ENCODE measurements at regions not wholly inside any gene's neighbourhood (a gene's known extent, or its start where the extent isn't known, plus 50 kb on each side); places are given as distances from the start of the nearest gene placed in this dataset.

DNA sequence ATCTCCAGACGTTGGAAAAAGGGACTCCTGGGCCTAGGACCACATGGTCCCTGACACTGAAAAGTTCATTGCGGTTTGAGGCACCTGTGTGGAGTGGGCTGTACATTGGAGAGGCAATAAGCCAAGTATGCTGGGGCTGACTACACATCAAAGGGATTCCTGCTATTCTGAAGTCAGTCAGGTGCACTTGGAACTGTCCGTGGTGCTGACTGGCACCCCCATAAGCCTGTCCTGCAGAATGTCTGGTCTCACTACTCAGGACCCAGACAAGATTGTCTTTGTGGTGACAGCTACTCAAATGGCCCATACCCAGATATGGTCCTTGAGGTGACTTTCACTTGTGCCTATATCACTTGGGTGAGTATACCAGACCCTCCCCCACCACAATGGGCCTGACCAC is 150.6 kb downstream of the RWDD3 start (continued):
- no peak for TF ChIP-seq HOXA9 (CRISPR knock-in tag; IDR thresholded peaks at IDR 0.05; ENCODE audit: borderline replicate concordance)
- TF ChIP-seq ZNF678 (CRISPR knock-in tag; IDR thresholded peaks at IDR 0.05): no peak
- TF ChIP-seq ZNF143 (CRISPR knock-in tag; IDR thresholded peaks at IDR 0.05): no peak
- no peak for TF ChIP-seq YY1 (IDR thresholded peaks at IDR 0.05; ENCODE audit: insufficient read depth, insufficient replicate concordance, low read depth, low read length)
- TF ChIP-seq, protein P1, sequence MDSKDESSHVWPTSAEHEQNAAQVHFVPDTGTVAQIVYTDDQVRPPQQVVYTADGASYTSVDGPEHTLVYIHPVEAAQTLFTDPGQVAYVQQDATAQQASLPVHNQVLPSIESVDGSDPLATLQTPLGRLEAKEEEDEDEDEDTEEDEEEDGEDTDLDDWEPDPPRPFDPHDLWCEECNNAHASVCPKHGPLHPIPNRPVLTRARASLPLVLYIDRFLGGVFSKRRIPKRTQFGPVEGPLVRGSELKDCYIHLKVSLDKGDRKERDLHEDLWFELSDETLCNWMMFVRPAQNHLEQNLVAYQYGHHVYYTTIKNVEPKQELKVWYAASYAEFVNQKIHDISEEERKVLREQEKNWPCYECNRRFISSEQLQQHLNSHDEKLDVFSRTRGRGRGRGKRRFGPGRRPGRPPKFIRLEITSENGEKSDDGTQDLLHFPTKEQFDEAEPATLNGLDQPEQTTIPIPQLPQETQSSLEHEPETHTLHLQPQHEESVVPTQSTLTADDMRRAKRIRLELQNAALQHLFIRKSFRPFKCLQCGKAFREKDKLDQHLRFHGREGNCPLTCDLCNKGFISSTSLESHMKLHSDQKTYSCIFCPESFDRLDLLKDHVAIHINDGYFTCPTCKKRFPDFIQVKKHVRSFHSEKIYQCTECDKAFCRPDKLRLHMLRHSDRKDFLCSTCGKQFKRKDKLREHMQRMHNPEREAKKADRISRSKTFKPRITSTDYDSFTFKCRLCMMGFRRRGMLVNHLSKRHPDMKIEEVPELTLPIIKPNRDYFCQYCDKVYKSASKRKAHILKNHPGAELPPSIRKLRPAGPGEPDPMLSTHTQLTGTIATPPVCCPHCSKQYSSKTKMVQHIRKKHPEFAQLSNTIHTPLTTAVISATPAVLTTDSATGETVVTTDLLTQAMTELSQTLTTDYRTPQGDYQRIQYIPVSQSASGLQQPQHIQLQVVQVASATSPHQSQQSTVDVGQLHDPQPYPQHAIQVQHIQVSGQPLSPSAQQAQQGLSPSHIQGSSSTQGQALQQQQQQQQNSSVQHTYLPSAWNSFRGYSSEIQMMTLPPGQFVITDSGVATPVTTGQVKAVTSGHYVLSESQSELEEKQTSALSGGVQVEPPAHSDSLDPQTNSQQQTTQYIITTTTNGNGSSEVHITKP (CRISPR knock-in tag; IDR thresholded peaks at IDR 0.05; ENCODE audit: low read depth): no peak
- TF ChIP-seq, protein P2, sequence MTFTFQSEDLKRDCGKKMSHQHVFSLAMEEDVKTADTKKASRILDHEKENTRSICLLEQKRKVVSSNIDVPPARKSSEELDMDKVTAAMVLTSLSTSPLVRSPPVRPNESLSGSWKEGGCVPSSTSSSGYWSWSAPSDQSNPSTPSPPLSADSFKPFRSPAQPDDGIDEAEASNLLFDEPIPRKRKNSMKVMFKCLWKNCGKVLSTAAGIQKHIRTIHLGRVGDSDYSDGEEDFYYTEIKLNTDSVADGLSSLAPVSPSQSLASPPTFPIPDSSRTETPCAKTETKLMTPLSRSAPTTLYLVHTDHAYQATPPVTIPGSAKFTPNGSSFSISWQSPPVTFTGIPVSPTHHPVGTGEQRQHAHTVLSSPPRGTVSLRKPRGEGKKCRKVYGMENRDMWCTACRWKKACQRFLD (CRISPR knock-in tag; IDR thresholded peaks at IDR 0.05; ENCODE audit: borderline replicate concordance): no peak
- no peak for TF ChIP-seq RXRB (CRISPR knock-in tag; IDR thresholded peaks at IDR 0.05; ENCODE audit: borderline replicate concordance)
- TF ChIP-seq ZNF781 (CRISPR knock-in tag; IDR thresholded peaks at IDR 0.05; ENCODE audit: borderline replicate concordance, not compliant biosample characterization): no peak
- no peak for TF ChIP-seq ZSCAN22 (CRISPR knock-in tag; IDR thresholded peaks at IDR 0.05)
- TF ChIP-seq CHD4 (IDR thresholded peaks at IDR 0.05; ENCODE audit: borderline replicate concordance, low read length): no peak
- no peak for TF ChIP-seq TMF1 (CRISPR knock-in tag; IDR thresholded peaks at IDR 0.05; ENCODE audit: low read depth)
- TF ChIP-seq NFATC3 (CRISPR knock-in tag; IDR thresholded peaks at IDR 0.05): no peak
- no peak for TF ChIP-seq ZBTB7B (CRISPR knock-in tag; IDR thresholded peaks at IDR 0.05)
- TF ChIP-seq, protein P3, sequence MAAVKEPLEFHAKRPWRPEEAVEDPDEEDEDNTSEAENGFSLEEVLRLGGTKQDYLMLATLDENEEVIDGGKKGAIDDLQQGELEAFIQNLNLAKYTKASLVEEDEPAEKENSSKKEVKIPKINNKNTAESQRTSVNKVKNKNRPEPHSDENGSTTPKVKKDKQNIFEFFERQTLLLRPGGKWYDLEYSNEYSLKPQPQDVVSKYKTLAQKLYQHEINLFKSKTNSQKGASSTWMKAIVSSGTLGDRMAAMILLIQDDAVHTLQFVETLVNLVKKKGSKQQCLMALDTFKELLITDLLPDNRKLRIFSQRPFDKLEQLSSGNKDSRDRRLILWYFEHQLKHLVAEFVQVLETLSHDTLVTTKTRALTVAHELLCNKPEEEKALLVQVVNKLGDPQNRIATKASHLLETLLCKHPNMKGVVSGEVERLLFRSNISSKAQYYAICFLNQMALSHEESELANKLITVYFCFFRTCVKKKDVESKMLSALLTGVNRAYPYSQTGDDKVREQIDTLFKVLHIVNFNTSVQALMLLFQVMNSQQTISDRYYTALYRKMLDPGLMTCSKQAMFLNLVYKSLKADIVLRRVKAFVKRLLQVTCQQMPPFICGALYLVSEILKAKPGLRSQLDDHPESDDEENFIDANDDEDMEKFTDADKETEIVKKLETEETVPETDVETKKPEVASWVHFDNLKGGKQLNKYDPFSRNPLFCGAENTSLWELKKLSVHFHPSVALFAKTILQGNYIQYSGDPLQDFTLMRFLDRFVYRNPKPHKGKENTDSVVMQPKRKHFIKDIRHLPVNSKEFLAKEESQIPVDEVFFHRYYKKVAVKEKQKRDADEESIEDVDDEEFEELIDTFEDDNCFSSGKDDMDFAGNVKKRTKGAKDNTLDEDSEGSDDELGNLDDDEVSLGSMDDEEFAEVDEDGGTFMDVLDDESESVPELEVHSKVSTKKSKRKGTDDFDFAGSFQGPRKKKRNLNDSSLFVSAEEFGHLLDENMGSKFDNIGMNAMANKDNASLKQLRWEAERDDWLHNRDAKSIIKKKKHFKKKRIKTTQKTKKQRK (IDR thresholded peaks at IDR 0.05; ENCODE audit: low read length): no peak
- no peak for TF ChIP-seq POLR2AphosphoS2 (IDR thresholded peaks at IDR 0.05; ENCODE audit: low read depth, low read length)
- TF ChIP-seq, protein P4, sequence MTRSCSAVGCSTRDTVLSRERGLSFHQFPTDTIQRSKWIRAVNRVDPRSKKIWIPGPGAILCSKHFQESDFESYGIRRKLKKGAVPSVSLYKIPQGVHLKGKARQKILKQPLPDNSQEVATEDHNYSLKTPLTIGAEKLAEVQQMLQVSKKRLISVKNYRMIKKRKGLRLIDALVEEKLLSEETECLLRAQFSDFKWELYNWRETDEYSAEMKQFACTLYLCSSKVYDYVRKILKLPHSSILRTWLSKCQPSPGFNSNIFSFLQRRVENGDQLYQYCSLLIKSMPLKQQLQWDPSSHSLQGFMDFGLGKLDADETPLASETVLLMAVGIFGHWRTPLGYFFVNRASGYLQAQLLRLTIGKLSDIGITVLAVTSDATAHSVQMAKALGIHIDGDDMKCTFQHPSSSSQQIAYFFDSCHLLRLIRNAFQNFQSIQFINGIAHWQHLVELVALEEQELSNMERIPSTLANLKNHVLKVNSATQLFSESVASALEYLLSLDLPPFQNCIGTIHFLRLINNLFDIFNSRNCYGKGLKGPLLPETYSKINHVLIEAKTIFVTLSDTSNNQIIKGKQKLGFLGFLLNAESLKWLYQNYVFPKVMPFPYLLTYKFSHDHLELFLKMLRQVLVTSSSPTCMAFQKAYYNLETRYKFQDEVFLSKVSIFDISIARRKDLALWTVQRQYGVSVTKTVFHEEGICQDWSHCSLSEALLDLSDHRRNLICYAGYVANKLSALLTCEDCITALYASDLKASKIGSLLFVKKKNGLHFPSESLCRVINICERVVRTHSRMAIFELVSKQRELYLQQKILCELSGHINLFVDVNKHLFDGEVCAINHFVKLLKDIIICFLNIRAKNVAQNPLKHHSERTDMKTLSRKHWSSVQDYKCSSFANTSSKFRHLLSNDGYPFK (CRISPR knock-in tag; IDR thresholded peaks at IDR 0.05; ENCODE audit: borderline replicate concordance): no peak
- no peak for TF ChIP-seq ZNF274 (CRISPR knock-in tag; IDR thresholded peaks at IDR 0.05)
- peak; percentile 58; the same call in 1 of the 2 replicates for TF ChIP-seq ZNF232 (CRISPR knock-in tag; IDR thresholded peaks at IDR 0.05; ENCODE audit: borderline replicate concordance)
- TF ChIP-seq, protein P5, sequence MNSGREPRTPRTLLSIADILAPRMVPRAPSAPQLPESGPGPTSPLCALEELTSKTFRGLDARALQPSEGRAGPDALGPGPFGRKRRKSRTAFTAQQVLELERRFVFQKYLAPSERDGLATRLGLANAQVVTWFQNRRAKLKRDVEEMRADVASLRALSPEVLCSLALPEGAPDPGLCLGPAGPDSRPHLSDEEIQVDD (CRISPR knock-in tag; IDR thresholded peaks at IDR 0.05; ENCODE audit: borderline replicate concordance): no peak
